ENCODE measurements at regions not wholly inside any gene's neighbourhood (a gene's known extent, or its start where the extent isn't known, plus 50 kb on each side); places are given as distances from the start of the nearest gene placed in this dataset.
"Not testable (repeated sequence)": the region's sequence is repeated elsewhere in the genome, so short reads cannot be mapped to it uniquely, and the experiment has no call there.

GRCh38 chr5:16987776-16988175 lies 51.7 kb upstream of the MYO10 start:
- H3K27me3 Mint-ChIP-seq = peaks cover 0 to 3% of the 10 kb centered on the region in 2 donors
- no peak overlapping the region for H3K27ac Mint-ChIP-seq
- H3K4me1 Mint-ChIP-seq = no peaks in the 10 kb centered on the region
- peaks cover 0 to 3% of the 10 kb centered on the region in 2 donors for H3K9me3 Mint-ChIP-seq
- H3K4me3 Mint-ChIP-seq = no peak overlapping the region
- H3K36me3 Mint-ChIP-seq = no peaks in the 10 kb centered on the region
- no peak for DNase-seq
- no peak for ATAC-seq (replicated peaks)

- DNase-seq; H3K36me3 Mint-ChIP-seq; H3K9me3 Mint-ChIP-seq; H3K4me1 Mint-ChIP-seq; H3K4me3 Mint-ChIP-seq; H3K27ac Mint-ChIP-seq; ATAC-seq (replicated peaks): not testable (repeated sequence)
- peaks cover 3 to 12% of the 10 kb centered on the region in 2 donors for H3K27me3 Mint-ChIP-seq
Observed at GRCh38 chr5:16990817-16991520, 54.9 kb upstream of the MYO10 start.

GRCh38 chr5:16992006-16992405 lies 55.9 kb upstream of the MYO10 start:
- Mint-ChIP-seq H3K27me3 (peaks cover 0 to 12% of the 10 kb centered on the region in 2 donors), H3K9me3 (peaks cover 0 to 3% of the 10 kb centered on the region in 2 donors), H3K36me3 (no peaks in the 10 kb centered on the region), H3K4me3 (no peak overlapping the region), H3K4me1 (no peaks in the 10 kb centered on the region), H3K27ac (no peak overlapping the region)
- no peak for DNase-seq
- no peak for ATAC-seq (replicated peaks)

GRCh38 chr5:16992444-16992843 lies 56.4 kb upstream of the MYO10 start:
- DNase-seq (no peak), ATAC-seq (replicated peaks) (no peak)
- H3K4me1 Mint-ChIP-seq = no peaks in the 10 kb centered on the region
- no peak overlapping the region for H3K4me3 Mint-ChIP-seq
- peaks cover 0 to 3% of the 10 kb centered on the region in 2 donors for H3K9me3 Mint-ChIP-seq
- no peak overlapping the region for H3K27ac Mint-ChIP-seq
- H3K27me3 Mint-ChIP-seq = peaks cover 0 to 12% of the 10 kb centered on the region in 2 donors
- H3K36me3 Mint-ChIP-seq = no peaks in the 10 kb centered on the region

- Mint-ChIP-seq H3K9me3 (peaks cover 0 to 3% of the 10 kb centered on the region in 2 donors), H3K27me3 (peaks cover 0 to 12% of the 10 kb centered on the region in 2 donors), H3K4me3 (no peak overlapping the region), H3K36me3 (no peaks in the 10 kb centered on the region), H3K4me1 (no peaks in the 10 kb centered on the region), H3K27ac (no peak overlapping the region)
- ATAC-seq (replicated peaks) (no peak), DNase-seq (no peak)
Observed at GRCh38 chr5:16994565-16994964, 58.5 kb upstream of the MYO10 start.

- H3K36me3 Mint-ChIP-seq = no peaks in the 10 kb centered on the region
- no peak overlapping the region for H3K27ac Mint-ChIP-seq
- no peak for ATAC-seq (replicated peaks)
- H3K27me3 Mint-ChIP-seq = peaks cover 0 to 12% of the 10 kb centered on the region in 2 donors
- no peak for DNase-seq
- no peak overlapping the region for H3K4me3 Mint-ChIP-seq
- H3K9me3 Mint-ChIP-seq = peaks cover 0 to 2% of the 10 kb centered on the region in 2 donors
- no peaks in the 10 kb centered on the region for H3K4me1 Mint-ChIP-seq
Observed at GRCh38 chr5:16995372-16995771, 59.3 kb upstream of the MYO10 start.

- Mint-ChIP-seq H3K9me3 (no peaks in the 10 kb centered on the region), H3K27ac (no peak overlapping the region), H3K4me1 (no peaks in the 10 kb centered on the region), H3K4me3 (no peak overlapping the region), H3K27me3 (no peaks in the 10 kb centered on the region), H3K36me3 (no peaks in the 10 kb centered on the region)
- DNase-seq (no peak), ATAC-seq (replicated peaks) (no peak)
Observed at GRCh38 chr5:17000291-17000939, 64.3 kb upstream of the MYO10 start.

- Mint-ChIP-seq H3K4me3 (no peak overlapping the region), H3K27ac (no peak overlapping the region), H3K27me3 (no peaks in the 10 kb centered on the region), H3K36me3 (no peaks in the 10 kb centered on the region), H3K4me1 (no peaks in the 10 kb centered on the region), H3K9me3 (no peaks in the 10 kb centered on the region)
- ATAC-seq (replicated peaks) (no peak), DNase-seq (no peak)
Observed at GRCh38 chr5:17001428-17001827, 65.3 kb upstream of the MYO10 start.

- H3K27me3 Mint-ChIP-seq = no peaks in the 10 kb centered on the region
- no peak overlapping the region for H3K4me3 Mint-ChIP-seq
- H3K36me3 Mint-ChIP-seq = no peaks in the 10 kb centered on the region
- DNase-seq (no peak), ATAC-seq (replicated peaks) (no peak)
- no peaks in the 10 kb centered on the region for H3K4me1 Mint-ChIP-seq
- no peaks in the 10 kb centered on the region for H3K9me3 Mint-ChIP-seq
- no peak overlapping the region for H3K27ac Mint-ChIP-seq
Observed at GRCh38 chr5:17004441-17005106, 68.5 kb upstream of the MYO10 start.

GRCh38 chr5:17005107-17005828 lies 69.2 kb upstream of the MYO10 start:
- H3K36me3 Mint-ChIP-seq = no peaks in the 10 kb centered on the region
- H3K9me3 Mint-ChIP-seq = no peaks in the 10 kb centered on the region
- ATAC-seq (replicated peaks) = no peak
- no peak overlapping the region for H3K27ac Mint-ChIP-seq
- no peak for DNase-seq
- H3K4me3 Mint-ChIP-seq = no peak overlapping the region
- H3K27me3 Mint-ChIP-seq = no peaks in the 10 kb centered on the region
- no peaks in the 10 kb centered on the region for H3K4me1 Mint-ChIP-seq

GRCh38 chr5:17012289-17012688 lies 76.2 kb upstream of the MYO10 start:
- no peaks in the 10 kb centered on the region for H3K4me1 Mint-ChIP-seq

GRCh38 chr5:17014686-17015085 lies 78.6 kb upstream of the MYO10 start:
- no peak for ATAC-seq (replicated peaks)
- Mint-ChIP-seq H3K36me3 (no peaks in the 10 kb centered on the region), H3K4me1 (no peaks in the 10 kb centered on the region), H3K27me3 (no peaks in the 10 kb centered on the region), H3K9me3 (peaks cover 0 to 1% of the 10 kb centered on the region in 2 donors), H3K4me3 (no peak overlapping the region), H3K27ac (no peak overlapping the region)
- no peak for DNase-seq

More at GRCh38 chr5:17012289-17012688, 76.2 kb upstream of the MYO10 start:
- ATAC-seq (replicated peaks) (no peak), DNase-seq (no peak)
- Mint-ChIP-seq H3K27me3 (no peaks in the 10 kb centered on the region), H3K4me3 (no peak overlapping the region), H3K36me3 (no peaks in the 10 kb centered on the region), H3K9me3 (peaks cover 0 to 1% of the 10 kb centered on the region in 2 donors), H3K27ac (no peak overlapping the region)

GRCh38 chr5:17018871-17019270 lies 82.8 kb upstream of the MYO10 start:
- H3K4me3 Mint-ChIP-seq = no peak overlapping the region
- no peaks in the 10 kb centered on the region for H3K27me3 Mint-ChIP-seq
- H3K4me1 Mint-ChIP-seq = no peaks in the 10 kb centered on the region
- no peak overlapping the region for H3K27ac Mint-ChIP-seq
- ATAC-seq (replicated peaks) (no peak), DNase-seq (no peak)
- no peaks in the 10 kb centered on the region for H3K36me3 Mint-ChIP-seq
- no peaks in the 10 kb centered on the region for H3K9me3 Mint-ChIP-seq

- no peak overlapping the region for H3K4me3 Mint-ChIP-seq
- no peaks in the 10 kb centered on the region for H3K9me3 Mint-ChIP-seq
- H3K27me3 Mint-ChIP-seq = no peaks in the 10 kb centered on the region
- no peaks in the 10 kb centered on the region for H3K4me1 Mint-ChIP-seq
- DNase-seq (no peak), ATAC-seq (replicated peaks) (no peak)
- H3K36me3 Mint-ChIP-seq = no peaks in the 10 kb centered on the region
- H3K27ac Mint-ChIP-seq = no peak overlapping the region
Observed at GRCh38 chr5:17019324-17019723, 83.2 kb upstream of the MYO10 start.
